ENCODE measurements at regions not wholly inside any gene's neighbourhood (a gene's known extent, or its start where the extent isn't known, plus 50 kb on each side); places are given as distances from the start of the nearest gene placed in this dataset.
A peak's percentile ranks its signal among the peaks of the same experiment; 100 is the strongest.
"Not testable (repeated sequence)": the region's sequence is repeated elsewhere in the genome, so short reads cannot be mapped to it uniquely, and the experiment has no call there.

DNA sequence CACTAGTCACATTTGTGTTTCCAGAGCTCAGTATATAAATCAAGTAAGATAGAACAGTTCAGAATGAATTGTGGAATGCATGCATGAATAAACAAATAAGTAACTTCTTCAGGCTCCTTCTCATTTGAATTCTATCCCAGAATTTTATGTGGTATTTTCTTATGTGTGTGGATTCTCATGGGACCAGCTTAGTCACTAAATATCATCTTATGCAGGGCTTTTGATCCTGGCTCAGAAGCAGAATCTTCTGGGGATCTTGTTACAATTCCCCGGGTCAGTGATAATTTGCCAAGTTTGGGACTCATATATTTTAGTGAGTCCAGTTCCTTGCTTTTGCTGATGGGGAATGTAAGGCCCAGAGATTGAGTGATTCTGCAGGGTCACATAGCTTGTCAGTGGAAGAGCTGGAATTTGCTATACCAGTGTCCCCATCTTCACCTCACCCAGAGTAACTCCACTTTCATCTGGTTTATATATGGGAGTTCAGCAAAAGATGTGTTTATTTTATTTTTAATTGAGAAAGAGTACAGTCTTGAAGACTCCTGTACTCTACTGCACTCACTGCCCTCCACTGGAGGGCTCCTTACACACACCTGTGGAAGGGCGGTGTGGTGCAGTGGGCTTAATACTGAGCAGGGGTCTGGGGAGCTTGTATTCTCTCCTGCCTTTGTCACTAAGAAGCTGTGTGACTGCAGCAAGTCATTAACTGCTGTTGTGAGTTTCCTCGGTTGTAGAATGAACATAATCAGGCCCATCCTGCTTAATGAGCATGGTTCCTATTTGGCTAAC lies 198.2 kb upstream of the CXorf66 start:
- in situ Hi-C loops (cut with MboI; ENCODE audit: low pct_unique_long_range_greater_than_20kb, low sequenced_read_pairs, unreplicated experiment): no loop called here

DNA sequence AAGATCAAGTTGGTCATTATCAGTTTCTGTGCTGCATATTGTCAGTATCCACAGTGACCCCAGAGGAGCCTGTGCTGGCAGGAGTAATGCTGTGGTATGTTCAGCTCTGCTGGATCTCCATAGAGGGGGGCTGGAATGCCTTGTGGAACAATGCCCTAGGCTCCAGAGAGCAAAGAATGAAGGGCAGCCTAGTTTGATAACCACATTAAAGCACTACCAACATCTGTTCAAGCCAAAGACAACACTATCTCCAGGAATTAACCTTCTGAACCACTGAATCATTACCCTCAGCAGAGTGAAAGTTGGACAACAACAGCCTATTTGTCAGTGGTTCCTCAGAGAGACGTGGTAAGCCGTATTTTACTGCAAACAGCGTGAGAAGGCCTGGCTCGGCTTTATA lies 192.3 kb upstream of the CXorf66 start:
- DNase-seq (ENCODE audit: low spot score): no peak
- TF ChIP-seq, protein P1, sequence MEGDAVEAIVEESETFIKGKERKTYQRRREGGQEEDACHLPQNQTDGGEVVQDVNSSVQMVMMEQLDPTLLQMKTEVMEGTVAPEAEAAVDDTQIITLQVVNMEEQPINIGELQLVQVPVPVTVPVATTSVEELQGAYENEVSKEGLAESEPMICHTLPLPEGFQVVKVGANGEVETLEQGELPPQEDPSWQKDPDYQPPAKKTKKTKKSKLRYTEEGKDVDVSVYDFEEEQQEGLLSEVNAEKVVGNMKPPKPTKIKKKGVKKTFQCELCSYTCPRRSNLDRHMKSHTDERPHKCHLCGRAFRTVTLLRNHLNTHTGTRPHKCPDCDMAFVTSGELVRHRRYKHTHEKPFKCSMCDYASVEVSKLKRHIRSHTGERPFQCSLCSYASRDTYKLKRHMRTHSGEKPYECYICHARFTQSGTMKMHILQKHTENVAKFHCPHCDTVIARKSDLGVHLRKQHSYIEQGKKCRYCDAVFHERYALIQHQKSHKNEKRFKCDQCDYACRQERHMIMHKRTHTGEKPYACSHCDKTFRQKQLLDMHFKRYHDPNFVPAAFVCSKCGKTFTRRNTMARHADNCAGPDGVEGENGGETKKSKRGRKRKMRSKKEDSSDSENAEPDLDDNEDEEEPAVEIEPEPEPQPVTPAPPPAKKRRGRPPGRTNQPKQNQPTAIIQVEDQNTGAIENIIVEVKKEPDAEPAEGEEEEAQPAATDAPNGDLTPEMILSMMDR (IDR thresholded peaks at IDR 0.05; ENCODE audit: extremely low read depth, insufficient read depth, missing control alignments): no peak
- in situ Hi-C loops (cut with MboI; ENCODE audit: low pct_unique_long_range_greater_than_20kb, low sequenced_read_pairs, unreplicated experiment): no loop called here

More for the DNA sequence above, 198.2 kb upstream of the CXorf66 start:
- DNase-seq (ENCODE audit: low spot score): no peak
- TF ChIP-seq, protein P1 (IDR thresholded peaks at IDR 0.05; ENCODE audit: extremely low read depth, insufficient read depth, missing control alignments): no peak

DNA sequence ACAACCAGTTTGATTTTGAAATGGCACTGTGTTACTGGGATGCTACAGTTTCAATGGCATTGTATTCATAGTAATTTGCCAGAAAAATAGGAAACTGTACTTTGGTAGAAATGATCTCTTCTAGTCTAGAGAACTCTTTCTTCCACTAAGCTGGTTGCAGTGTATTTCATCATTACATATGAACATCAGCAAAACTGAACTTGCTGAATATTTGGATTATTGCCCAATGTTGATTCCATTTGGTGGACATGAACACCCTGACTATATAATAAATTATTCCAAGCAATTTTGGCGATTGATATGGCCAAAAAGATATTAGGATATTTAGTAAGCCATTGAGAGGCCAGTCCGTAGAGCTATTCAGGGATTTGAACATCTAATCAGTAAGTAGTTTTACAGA lies 191.8 kb upstream of the CXorf66 start:
- TF ChIP-seq, protein P1 (IDR thresholded peaks at IDR 0.05; ENCODE audit: extremely low read depth, insufficient read depth, missing control alignments): no peak
- in situ Hi-C loops (cut with MboI; ENCODE audit: low pct_unique_long_range_greater_than_20kb, low sequenced_read_pairs, unreplicated experiment): no loop called here
- no peak for DNase-seq (ENCODE audit: low spot score)

DNA sequence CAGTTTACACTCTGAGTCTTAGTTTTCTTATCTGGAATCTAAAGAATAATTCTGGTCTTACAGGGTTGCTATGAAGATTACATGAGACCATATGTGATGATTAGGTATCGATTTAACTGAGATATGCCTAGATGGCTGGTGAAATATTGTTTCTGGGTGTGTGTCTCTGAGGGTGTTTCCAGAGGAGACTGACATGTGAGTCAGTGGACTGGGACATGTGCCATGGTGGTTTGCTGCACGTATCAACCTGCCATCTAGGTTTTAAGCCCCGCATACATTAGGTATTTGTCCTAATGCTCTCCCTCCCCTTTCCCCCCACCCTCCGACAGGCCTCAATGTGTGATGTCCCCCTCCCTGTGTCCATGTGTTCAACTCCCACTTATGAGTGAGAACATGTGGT lies 186.0 kb upstream of the CXorf66 start:
- DNase-seq (ENCODE audit: low spot score): no peak
- TF ChIP-seq, protein P1 (IDR thresholded peaks at IDR 0.05; ENCODE audit: extremely low read depth, insufficient read depth, missing control alignments): no peak
- in situ Hi-C loops (cut with MboI; ENCODE audit: low pct_unique_long_range_greater_than_20kb, low sequenced_read_pairs, unreplicated experiment): no loop called here

DNA sequence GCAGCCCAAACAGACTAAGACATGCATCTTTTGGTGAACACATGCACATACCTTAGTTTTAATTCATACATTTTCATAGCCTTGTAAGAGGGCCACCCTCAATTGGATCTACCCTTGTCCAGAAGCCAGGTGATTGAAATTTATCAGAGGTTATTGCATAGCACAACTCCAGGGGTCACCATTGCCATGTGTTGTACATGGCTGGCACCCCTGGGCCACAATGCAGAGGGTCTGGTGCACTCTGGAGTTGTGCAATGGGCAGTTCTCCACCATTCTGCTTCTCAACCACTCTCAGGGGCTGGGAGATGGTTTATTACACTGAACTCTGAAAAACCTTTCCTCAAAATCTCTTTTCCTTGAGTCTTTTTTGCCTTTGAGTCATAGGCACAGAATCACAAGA lies 184.4 kb upstream of the CXorf66 start:
- TF ChIP-seq, protein P1 (IDR thresholded peaks at IDR 0.05; ENCODE audit: extremely low read depth, insufficient read depth, missing control alignments): no peak
- DNase-seq (ENCODE audit: low spot score): no peak
- in situ Hi-C loops (cut with MboI; ENCODE audit: low pct_unique_long_range_greater_than_20kb, low sequenced_read_pairs, unreplicated experiment): no loop called here

DNA sequence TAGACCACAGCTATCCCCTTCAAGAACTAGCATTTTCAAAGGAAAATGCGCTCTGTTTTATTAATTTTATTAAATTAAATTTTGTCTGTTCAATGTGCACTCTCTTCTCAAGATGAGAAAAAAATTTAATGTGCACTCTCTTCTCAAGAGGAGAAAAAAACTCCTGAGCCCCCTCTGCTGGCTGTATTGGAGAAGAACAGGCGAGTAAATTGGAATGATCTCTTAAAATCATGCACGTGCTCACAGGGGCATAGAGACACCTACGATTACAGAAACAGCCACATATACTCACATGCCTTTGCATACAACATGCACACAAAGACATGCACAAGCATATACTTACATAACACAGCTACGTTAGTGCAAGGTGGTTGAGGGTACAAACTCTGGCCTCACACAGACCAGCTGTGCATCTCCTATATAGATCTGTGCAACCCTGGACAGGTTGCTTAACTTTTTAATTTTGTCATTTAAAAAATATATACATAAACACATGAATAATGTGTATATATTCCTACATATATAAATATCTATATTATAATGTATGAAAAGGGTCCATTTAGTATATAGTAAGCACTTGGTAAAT lies 176.2 kb upstream of the CXorf66 start:
- DNase-seq (ENCODE audit: low spot score): peak; percentile 58
- in situ Hi-C loops (cut with MboI; ENCODE audit: low pct_unique_long_range_greater_than_20kb, low sequenced_read_pairs, unreplicated experiment): no loop called here
- TF ChIP-seq, protein P1 (IDR thresholded peaks at IDR 0.05; ENCODE audit: extremely low read depth, insufficient read depth, missing control alignments): peak; percentile 61

DNA sequence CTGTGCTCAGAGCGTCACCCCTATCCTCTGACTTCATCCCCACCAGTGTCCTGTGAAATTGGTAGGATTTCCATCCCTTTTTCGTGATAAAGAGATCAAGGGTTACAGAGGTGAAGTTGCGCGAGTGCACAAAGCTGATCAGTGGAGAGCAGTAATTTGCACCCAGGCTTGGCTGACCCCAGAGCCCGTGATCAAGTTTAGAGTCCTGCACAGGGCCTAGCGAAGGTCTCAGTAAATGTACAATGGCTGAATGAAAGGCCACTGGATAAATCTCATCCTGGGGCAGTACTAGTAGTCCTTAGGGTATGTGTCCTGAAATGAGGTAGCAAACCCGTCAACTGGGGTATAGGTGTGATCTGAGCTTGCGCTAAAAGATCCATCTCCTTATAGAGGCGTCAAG lies 173.2 kb upstream of the CXorf66 start:
- in situ Hi-C loops (cut with MboI; ENCODE audit: low pct_unique_long_range_greater_than_20kb, low sequenced_read_pairs, unreplicated experiment): loop anchor here (5.0 kb wide), 1 partner anchor 61 kb away; no protein-coding TSS in a partner anchor
- not testable (repeated sequence) for DNase-seq (ENCODE audit: low spot score)

DNA sequence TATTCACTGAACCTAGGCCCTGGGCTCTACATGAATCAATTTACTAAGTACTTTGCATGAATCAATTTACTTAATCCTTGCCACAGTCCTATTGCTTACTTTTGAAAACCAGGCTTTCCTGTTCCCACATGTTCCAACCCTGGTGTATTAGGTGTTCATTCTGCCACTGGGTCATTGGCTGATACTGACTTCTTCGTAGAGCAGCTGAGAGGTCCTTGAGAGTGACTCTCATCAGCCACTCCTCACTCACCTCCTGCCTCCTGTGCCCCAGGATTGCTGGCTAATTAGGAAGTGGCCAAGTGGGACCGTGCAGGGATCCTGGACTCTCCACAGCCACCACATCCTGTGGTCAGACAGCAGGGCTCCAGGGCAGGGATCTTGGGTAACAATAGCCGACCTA lies 172.7 kb upstream of the CXorf66 start:
- in situ Hi-C loops (cut with MboI; ENCODE audit: low pct_unique_long_range_greater_than_20kb, low sequenced_read_pairs, unreplicated experiment): loop anchor here (5.0 kb wide), 1 partner anchor 61 kb away; no protein-coding TSS in a partner anchor
- DNase-seq (ENCODE audit: low spot score): not testable (repeated sequence)

Measured in GM13977 (cell line).